Neuronal stem cell (in vitro differentiated cells): ENCODE measurements at regions not wholly inside any gene's neighbourhood (a gene's known extent, or its start where the extent isn't known, plus 50 kb on each side); places are given as distances from the start of the nearest gene placed in this dataset.

ENCODE experiments used
- DNase-seq: peaks from one replicate; pipeline ENCODE4 v3.0.0-alpha.2; 2013; ENCODE audit warnings: low spot score
- H2AFZ ChIP-seq: one replicate; pipeline ENCODE4 v1.6.1; 2013; ENCODE audit warnings: mild to moderate bottlenecking, low read length, inconsistent platforms
- H2AK5ac ChIP-seq: 2 replicates; pipeline ENCODE4 v1.6.1; 2013; ENCODE audit warnings: low read depth, mild to moderate bottlenecking, inconsistent platforms, low read length, moderate library complexity, mixed read lengths
- H2BK120ac ChIP-seq: 2 replicates; pipeline ENCODE4 v1.6.1; 2013; ENCODE audit warnings: low read depth, mild to moderate bottlenecking, inconsistent platforms, low read length, moderate library complexity, mixed read lengths
- H2BK12ac ChIP-seq: one replicate; pipeline ENCODE4 v1.6.1; 2013; ENCODE audit warnings: low read length, inconsistent platforms
- H2BK15ac ChIP-seq: 2 replicates; pipeline ENCODE4 v1.6.1; 2013; ENCODE audit warnings: mild to moderate bottlenecking, low read length, inconsistent platforms, mixed read lengths
- H2BK5ac ChIP-seq: one replicate; pipeline ENCODE4 v1.6.1; 2013; ENCODE audit warnings: inconsistent platforms, mild to moderate bottlenecking, low read length, moderate library complexity
- H3K14ac ChIP-seq: one replicate; pipeline ENCODE4 v1.6.1; 2013; ENCODE audit warnings: low read length, inconsistent platforms
- H3K18ac ChIP-seq: 2 replicates; pipeline ENCODE4 v1.6.1; 2013; ENCODE audit warnings: low read length, inconsistent platforms
- H3K23ac ChIP-seq: 2 replicates; pipeline ENCODE4 v1.6.1; 2013; ENCODE audit warnings: low read depth, mild to moderate bottlenecking, mixed read lengths, low read length, inconsistent platforms; ENCODE audit not compliant: poor library complexity
- H3K27ac ChIP-seq: replicated peaks from 3 replicates; pipeline ENCODE4 v1.5.1; 2013; ENCODE audit warnings: low read length, inconsistent platforms
- H3K27me3 ChIP-seq, 3 experiments: 2 replicates each; pipeline ENCODE4 v1.6.1; 2013; ENCODE audit warnings: low read length in 3 of 3, mild to moderate bottlenecking in 2 of 3, inconsistent platforms in 1 of 3, low read depth in 1 of 3, mixed read lengths in 1 of 3, moderate library complexity in 1 of 3; ENCODE audit not compliant: control insufficient read depth in 3 of 3, insufficient read depth in 3 of 3
- H3K36me3 ChIP-seq, 2 donors: replicated peaks in 1 of 2; 2 replicates each; pipeline ENCODE4 v1.6.1; 2013; ENCODE audit warnings: low read length in 2 of 2; ENCODE audit not compliant: control insufficient read depth in 2 of 2, insufficient read depth in 2 of 2
- H3K4ac ChIP-seq: 2 replicates; pipeline ENCODE4 v1.6.1; 2013; ENCODE audit warnings: inconsistent platforms, mild to moderate bottlenecking, low read length, moderate library complexity
- H3K4me1 ChIP-seq, 2 donors: 1 replicate in 1 of 2; 2 replicates in 1 of 2; pipeline ENCODE4 v1.6.1; 2013; ENCODE audit warnings: low read length in 2 of 2, low read depth in 1 of 2; ENCODE audit not compliant: control insufficient read depth in 2 of 2, insufficient read depth in 1 of 2
- H3K4me2 ChIP-seq: one replicate; pipeline ENCODE4 v1.6.1; 2013; ENCODE audit warnings: mild to moderate bottlenecking, low read length, inconsistent platforms; ENCODE audit not compliant: insufficient read depth, poor library complexity, severe bottlenecking
- H3K4me3 ChIP-seq, 2 donors: 2 replicates each; pipeline ENCODE4 v1.5.1; 2013; ENCODE audit warnings: low read length in 2 of 2, mild to moderate bottlenecking in 2 of 2, inconsistent platforms in 1 of 2, moderate library complexity in 1 of 2
- H3K79me1 ChIP-seq: one replicate; pipeline ENCODE4 v1.6.1; 2013; ENCODE audit warnings: low read depth, mild to moderate bottlenecking, inconsistent platforms, low read length, moderate library complexity
- H3K9ac ChIP-seq: one replicate; pipeline ENCODE4 v1.6.1; 2013; ENCODE audit warnings: mild to moderate bottlenecking, low read depth, low read length, inconsistent platforms; ENCODE audit not compliant: poor library complexity
- H3K9me3 ChIP-seq, 2 donors: replicated peaks in 1 of 2; 2 replicates each; pipeline versions ENCODE3 to v1.6.1; 2013; ENCODE audit warnings: low read length in 2 of 2, mild to moderate bottlenecking in 2 of 2, inconsistent platforms in 1 of 2, low read depth in 1 of 2, mixed read lengths in 1 of 2, moderate library complexity in 1 of 2; ENCODE audit not compliant: control insufficient read depth in 2 of 2, insufficient read depth in 1 of 2
- H4K8ac ChIP-seq: one replicate; pipeline ENCODE4 v1.6.1; 2013; ENCODE audit warnings: low read depth, mild to moderate bottlenecking, inconsistent platforms, low read length, moderate library complexity
- H4K91ac ChIP-seq: one replicate; pipeline ENCODE4 v1.6.1; 2013; ENCODE audit warnings: low read length, low read depth, mild to moderate bottlenecking, inconsistent platforms; ENCODE audit not compliant: poor library complexity
- WGBS, 2 donors: extraction: QIAGEN DNeasy Blood & Tissue Kit; methylation state at CpG; one replicate each; pipeline ENCODE4 v1.1.7; 2013; ENCODE audit warnings: missing lambda C conversion rate in 2 of 2, mixed read lengths in 1 of 2; ENCODE audit not compliant: insufficient read length in 2 of 2, insufficient replicate concordance in 1 of 2; ENCODE audit errors: extremely low coverage in 2 of 2; 5-methylcytosine and 5-hydroxymethylcytosine counted together

DNA sequence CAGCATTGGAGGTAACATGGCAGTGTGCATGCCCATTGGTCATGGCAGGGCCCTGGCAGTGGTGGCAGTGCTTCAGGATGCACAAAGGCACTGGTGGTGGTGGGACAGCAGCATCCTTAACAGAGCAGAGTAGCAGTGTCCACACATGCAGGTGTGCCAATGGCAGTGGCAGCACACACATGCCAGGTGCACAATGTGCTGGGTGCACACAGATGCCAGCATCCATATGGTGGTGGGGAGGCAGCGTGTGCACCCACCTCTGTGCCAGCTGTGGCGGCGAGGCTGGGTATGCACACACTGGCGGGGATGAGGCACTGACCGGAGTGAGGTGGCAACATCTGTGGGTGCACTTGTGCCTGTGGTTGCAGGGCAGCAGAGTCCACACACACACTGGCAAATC, 150.6 kb downstream of the SI start:
- H2BK5ac ChIP-seq, result no peak overlapping the region
- H3K4me1 ChIP-seq, result no peaks in the 10 kb centered on the region
- H2BK120ac ChIP-seq, result no peak overlapping the region
- H4K8ac ChIP-seq, result no peak overlapping the region
- H3K9ac ChIP-seq, result peak overlapping the region; percentile 61
- DNase-seq, result no peak
- H3K18ac ChIP-seq, result peak overlapping the region; percentile 29
- peak overlapping the region; percentile 14 for H3K14ac ChIP-seq
- no peak overlapping the region for H2BK12ac ChIP-seq
- no peak overlapping the region for H2AK5ac ChIP-seq
- H3K27ac ChIP-seq, result no peak overlapping the region
- no peaks in the 10 kb centered on the region for H3K36me3 ChIP-seq
- no peak overlapping the region for H2BK15ac ChIP-seq
- no peak overlapping the region for H4K91ac ChIP-seq
- no peak overlapping the region for H3K4ac ChIP-seq
- peak overlapping the region in 1 of 2 donors; percentile 65 for H3K4me3 ChIP-seq
- peaks cover 0 to 3% of the 10 kb centered on the region in 2 donors for H3K9me3 ChIP-seq
- no peak overlapping the region for H2AFZ ChIP-seq
- peak overlapping the region; percentile 94 for H3K23ac ChIP-seq
- H3K27me3 ChIP-seq, result no peaks in the 10 kb centered on the region
- H3K79me1 ChIP-seq, result no peaks in the 10 kb centered on the region
- WGBS, 2 donors, result no CpG with 5 or more reads among the region's 5 CpGs
- H3K4me2 ChIP-seq, result no peak overlapping the region

DNA sequence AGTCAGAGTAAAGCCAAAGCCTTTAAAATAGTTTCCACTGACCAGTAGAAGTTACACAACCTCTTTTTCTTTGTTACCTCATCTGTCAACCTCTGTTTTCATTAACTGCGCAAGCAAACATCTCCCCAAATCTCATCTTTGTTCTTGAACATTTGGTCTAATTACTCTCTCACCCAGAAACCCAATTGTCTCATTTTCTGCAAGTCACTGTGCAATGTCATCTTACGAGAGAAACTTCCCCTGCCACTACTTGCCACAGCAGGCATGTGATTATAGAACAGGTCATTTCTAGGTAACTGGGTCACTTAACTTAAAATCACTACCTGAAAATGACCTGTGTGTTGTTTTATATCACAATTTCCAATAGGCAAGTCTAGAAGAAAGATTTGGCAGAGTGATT, 159.4 kb downstream of the SI start:
- Histone ChIP-seq H3K27me3 (no peaks in the 10 kb centered on the region), H3K9ac (no peak overlapping the region), H3K4me3 (no peak overlapping the region), H3K27ac (no peak overlapping the region), H3K4me2 (no peak overlapping the region), H2AFZ (no peak overlapping the region), H3K23ac (no peak overlapping the region), H2BK120ac (no peak overlapping the region), H2BK15ac (no peak overlapping the region), H3K18ac (no peak overlapping the region), H4K8ac (no peak overlapping the region), H3K36me3 (no peaks in the 10 kb centered on the region), H3K4ac (no peak overlapping the region), H2BK5ac (no peak overlapping the region), H2AK5ac (no peak overlapping the region), H2BK12ac (no peak overlapping the region), H3K14ac (no peak overlapping the region), H3K4me1 (no peaks in the 10 kb centered on the region), H3K9me3 (no peaks in the 10 kb centered on the region), H3K79me1 (no peaks in the 10 kb centered on the region), H4K91ac (no peak overlapping the region)
- DNase-seq, result no peak
- WGBS, 2 donors, result no CpG with 5 or more reads among the region's 2 CpGs

DNA sequence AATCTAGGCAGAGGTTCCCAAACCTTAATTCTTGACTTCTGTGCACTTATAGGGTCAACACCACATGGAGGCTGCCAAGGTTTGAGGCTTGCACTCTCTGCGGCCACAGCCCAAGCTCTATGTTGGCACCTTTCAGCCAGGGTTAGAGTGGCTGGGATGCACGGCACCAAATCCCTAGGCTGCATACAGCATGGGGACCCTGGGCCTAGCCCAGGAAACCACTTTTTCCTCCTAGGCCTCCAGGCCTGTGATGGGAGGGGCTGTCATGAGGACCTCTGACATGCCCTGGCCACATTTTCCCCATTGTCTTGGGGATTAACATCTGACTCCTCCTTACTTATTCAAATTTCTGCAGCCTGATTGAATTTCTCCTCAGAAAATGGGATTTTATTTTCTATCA, 165.4 kb downstream of the SI start:
- Histone ChIP-seq H2BK15ac (no peak overlapping the region), H3K27ac (no peak overlapping the region), H3K9ac (no peak overlapping the region), H3K14ac (no peak overlapping the region), H3K9me3 (peaks cover 0 to 3% of the 10 kb centered on the region in 2 donors), H3K4me3 (no peak overlapping the region), H2BK12ac (no peak overlapping the region), H2AFZ (no peak overlapping the region), H3K79me1 (no peaks in the 10 kb centered on the region), H3K23ac (no peak overlapping the region), H4K8ac (no peak overlapping the region), H2BK120ac (no peak overlapping the region), H3K27me3 (no peaks in the 10 kb centered on the region), H3K36me3 (no peaks in the 10 kb centered on the region), H2BK5ac (no peak overlapping the region), H3K4me2 (no peak overlapping the region), H2AK5ac (no peak overlapping the region), H4K91ac (no peak overlapping the region), H3K4ac (no peak overlapping the region), H3K18ac (no peak overlapping the region), H3K4me1 (no peaks in the 10 kb centered on the region)
- no peak for DNase-seq
- no CpG with 5 or more reads among the region's 2 CpGs for WGBS, 2 donors

DNA sequence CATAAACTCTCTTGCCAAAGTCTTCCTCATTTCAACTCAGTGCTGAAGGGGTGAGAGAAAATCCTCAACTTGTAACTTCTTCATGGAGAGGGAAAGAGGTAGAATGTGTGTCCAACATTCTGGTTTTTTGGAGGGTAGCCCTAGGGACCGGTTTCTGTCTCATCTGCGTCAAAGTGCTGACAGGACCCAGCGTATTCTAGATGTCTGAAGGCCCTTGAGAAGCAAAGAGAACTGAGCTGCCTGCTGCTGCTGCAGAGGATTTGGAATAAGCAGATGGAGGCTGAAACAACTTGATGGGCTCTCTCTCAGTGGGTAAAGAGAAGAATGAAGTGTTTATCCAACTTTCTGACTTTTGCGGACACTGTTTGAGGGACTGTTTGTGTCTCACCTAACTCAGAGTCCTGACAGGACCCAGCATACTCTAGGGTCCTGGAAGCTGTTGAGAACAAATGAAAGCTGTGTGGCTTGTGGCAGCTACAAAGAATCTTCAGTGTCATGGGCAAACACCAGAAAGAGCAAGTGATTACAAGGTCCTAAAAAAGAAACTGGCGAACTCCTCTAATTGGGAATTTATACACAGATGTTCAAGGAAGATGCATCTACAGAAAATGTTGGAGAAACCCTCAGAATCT, 174.4 kb downstream of the SI start:
- H3K27me3 ChIP-seq, result no peaks in the 10 kb centered on the region
- H3K23ac ChIP-seq, result no peak overlapping the region
- no peak overlapping the region for H3K27ac ChIP-seq
- H4K91ac ChIP-seq, result no peak overlapping the region
- H4K8ac ChIP-seq, result no peak overlapping the region
- no peaks in the 10 kb centered on the region for H3K4me1 ChIP-seq
- H2BK120ac ChIP-seq, result no peak overlapping the region
- H2AK5ac ChIP-seq, result no peak overlapping the region
- no peak overlapping the region for H2BK5ac ChIP-seq
- no peak overlapping the region for H3K4me2 ChIP-seq
- H2BK15ac ChIP-seq, result no peak overlapping the region
- H3K18ac ChIP-seq, result no peak overlapping the region
- no peak overlapping the region for H3K4me3 ChIP-seq
- H2BK12ac ChIP-seq, result no peak overlapping the region
- no peaks in the 10 kb centered on the region for H3K36me3 ChIP-seq
- no peak overlapping the region for H3K9ac ChIP-seq
- peak overlapping the region; percentile 63 for H2AFZ ChIP-seq
- no peaks in the 10 kb centered on the region for H3K9me3 ChIP-seq
- no peak overlapping the region for H3K4ac ChIP-seq
- no peak for DNase-seq
- H3K14ac ChIP-seq, result no peak overlapping the region
- H3K79me1 ChIP-seq, result no peaks in the 10 kb centered on the region
- no CpG with 5 or more reads among the region's 5 CpGs for WGBS, 2 donors
